G401.6 (cell line): ENCODE measurements at regions not wholly inside any gene's neighbourhood (a gene's known extent, or its start where the extent isn't known, plus 50 kb on each side); places are given as distances from the start of the nearest gene placed in this dataset.
"Not testable (repeated sequence)": the region's sequence is repeated elsewhere in the genome, so short reads cannot be mapped to it uniquely, and the experiment has no call there.

ENCODE experiments used
- FAIRE-seq: peaks from 2 replicates; lab custom pipeline; 2012; peaks lifted over from hg19 to GRCh38; lab: Jason Lieb, UNC

- FAIRE-seq: no peak
Measured at GRCh38 chr12:83689333-83689732, 1002.6 kb downstream of the TMTC2 start.

DNA sequence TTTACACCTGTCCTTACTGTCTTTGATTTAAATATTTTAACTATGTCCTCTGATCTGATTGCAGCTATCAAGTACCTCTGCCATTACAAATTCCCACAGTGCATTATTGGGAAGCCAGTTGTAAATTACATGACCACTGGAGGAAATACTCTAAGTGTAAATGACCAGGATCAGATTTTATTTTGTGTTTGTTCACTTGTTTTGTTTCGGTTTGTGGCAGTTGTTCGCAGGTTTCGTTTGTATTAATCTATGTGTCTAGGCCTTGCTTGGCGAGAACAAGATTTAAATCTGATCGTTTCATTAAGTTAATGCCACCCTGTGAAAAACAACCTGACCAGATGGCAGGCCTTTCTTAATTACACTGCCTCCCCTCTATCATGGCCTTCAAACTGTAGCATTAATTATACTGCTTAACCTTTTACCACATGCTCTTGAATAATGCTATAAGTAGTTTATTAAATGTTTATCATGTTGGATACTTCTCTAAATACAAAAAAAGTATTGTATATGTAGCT lies 990.1 kb downstream of the TMTC2 start:
- FAIRE-seq: no peak

- no peak for FAIRE-seq
Measured at GRCh38 chr12:83666690-83667089, 980.0 kb downstream of the TMTC2 start.

DNA sequence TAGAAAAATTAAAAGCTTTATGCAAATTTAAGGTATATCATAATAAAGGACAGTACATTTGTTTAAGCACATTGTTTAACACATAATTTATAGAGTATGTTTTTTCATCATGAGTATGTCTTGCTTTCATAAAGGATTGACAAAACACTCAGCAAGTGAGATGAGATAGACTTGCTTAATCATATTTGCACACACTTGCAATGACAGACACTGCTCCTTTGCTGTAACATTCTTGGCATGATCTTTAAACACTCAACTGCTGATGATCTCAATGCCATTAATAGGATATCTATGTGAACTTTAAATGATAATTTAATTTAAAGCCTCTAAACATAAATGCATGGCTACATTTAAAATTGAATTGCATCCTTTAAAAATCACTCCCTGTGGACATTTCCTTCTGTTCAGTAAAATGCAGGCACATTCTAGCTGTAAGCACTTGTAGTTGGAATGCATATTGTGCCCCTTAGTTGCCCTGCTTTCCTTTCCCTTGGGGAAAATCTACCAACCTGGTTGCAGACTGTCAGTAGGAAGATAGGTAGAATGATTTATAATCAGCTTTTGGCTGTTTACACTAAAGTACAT lies 979.0 kb downstream of the TMTC2 start:
- no peak for FAIRE-seq

DNA sequence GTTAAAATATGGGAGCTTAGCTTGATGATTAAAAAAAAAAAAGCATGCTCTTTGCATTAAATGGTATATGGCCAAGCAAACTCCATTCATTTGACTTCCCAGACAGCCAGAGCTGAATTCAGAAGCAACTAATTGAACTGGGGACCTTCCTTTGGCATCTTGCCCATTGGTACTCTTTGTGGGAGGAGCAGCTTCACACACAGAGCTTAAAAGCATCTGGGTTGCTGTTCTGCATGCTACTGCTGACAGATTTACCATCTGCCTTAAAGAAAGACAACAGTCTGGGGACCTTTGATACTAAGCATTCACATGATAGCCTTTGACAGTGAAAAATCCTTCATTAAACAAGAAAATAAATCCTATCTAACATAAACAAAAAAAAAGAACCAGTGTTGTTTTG lies 977.9 kb downstream of the TMTC2 start:
- FAIRE-seq: no peak

GRCh38 chr12:83660727-83661358 lies 974.1 kb downstream of the TMTC2 start:
- no peak for FAIRE-seq

DNA sequence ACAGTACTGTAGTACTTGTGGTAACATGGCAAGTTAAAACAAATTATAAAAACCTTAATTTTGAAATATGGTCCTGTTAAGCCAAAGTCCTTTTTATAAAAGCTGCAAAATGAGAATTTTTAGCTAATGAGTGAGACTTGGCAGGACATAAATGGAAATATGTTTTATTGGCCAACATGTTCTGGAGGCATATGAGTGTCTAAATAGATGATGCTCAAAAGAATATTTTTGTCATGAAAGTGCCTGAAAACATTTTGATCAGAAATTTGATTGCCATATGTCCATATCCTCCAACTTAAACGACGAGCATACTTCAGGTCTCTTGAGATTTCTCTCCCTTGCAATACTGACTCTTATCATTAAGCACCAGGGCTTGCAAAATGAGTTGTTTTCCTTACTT lies 972.6 kb downstream of the TMTC2 start:
- no peak for FAIRE-seq

- FAIRE-seq: no peak
Measured at GRCh38 chr12:83656004-83656403, 969.3 kb downstream of the TMTC2 start.

DNA sequence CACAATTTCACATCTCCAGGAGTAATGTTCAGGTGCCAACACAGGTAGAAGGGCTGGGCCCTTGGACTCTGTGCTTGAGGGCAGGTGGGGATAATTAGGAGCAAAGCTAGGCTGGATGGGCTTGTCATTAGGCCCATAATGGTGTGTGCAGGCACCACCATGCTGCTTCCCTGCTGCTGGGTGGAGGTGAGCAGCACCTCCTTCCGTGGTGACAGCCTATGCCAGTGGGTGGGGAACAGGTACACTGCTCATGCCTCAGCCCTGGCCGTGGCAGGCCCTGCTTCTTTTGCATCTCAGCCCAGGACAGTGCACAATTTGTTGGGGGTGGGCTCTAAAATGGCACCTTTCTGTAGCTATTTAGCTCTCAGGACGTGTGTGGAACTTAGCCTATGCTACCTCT lies 955.5 kb downstream of the TMTC2 start:
- no peak for FAIRE-seq

DNA sequence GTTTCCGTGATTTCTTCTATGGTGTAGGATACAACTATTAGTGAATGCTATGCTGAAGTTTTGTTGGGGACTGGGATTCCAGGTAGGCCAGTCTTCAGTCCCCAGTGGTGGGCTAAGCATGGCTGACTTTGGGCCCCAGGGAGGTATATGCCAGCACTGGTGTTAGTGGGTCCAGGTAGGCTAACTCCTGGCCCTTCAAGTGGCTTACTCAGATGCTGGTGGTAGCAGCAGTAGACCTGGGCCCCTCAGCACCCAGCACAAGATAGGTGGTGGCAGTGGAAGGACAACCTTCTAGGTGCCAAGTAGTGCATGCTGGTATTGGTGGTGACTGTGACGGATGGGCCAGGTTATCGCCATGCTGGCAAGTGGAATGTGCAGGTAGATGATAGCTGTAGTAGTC lies 955.1 kb downstream of the TMTC2 start:
- no peak for FAIRE-seq

- no peak for FAIRE-seq
Measured at GRCh38 chr12:83634726-83635267, 948.1 kb downstream of the TMTC2 start.

GRCh38 chr12:83630526-83630925 lies 943.8 kb downstream of the TMTC2 start:
- FAIRE-seq: no peak

DNA sequence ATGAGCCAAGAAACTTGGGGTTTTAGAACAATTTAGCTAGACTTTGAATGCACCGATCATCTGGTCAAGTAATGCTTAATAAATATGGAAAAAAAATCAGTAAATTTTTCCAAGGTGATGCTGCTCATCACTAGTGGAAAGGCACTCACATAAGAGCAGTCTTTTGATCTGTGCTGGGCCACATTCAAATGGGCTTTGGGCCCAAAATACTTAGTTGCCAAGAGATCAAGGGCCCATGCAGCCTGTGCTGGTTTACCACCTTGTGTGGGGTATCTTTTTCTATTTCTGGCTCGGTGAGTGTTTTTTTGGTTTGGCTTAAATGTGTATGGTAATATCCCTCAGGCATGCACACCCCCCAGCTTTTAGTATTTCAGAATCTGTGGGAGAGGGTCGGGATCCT lies 943.2 kb downstream of the TMTC2 start:
- FAIRE-seq: no peak

DNA sequence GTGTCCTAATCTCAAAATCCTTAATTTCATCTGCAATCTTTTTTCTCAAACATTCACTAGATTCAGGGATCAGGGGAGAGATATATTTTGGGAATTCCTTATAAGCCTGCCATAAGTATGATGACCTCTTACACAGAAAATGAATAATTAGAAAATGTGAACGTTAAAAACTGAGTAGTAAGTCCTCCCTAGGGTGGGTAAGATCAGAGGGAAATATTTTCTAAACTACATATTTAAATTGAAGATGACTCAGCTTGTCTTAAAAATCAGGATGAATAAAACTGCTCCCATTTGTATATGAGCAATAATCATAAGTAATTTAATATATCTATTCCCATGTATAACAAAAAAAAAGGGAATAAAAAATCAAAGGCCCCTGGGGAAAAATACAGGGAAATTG lies 935.5 kb downstream of the TMTC2 start:
- FAIRE-seq: no peak

DNA sequence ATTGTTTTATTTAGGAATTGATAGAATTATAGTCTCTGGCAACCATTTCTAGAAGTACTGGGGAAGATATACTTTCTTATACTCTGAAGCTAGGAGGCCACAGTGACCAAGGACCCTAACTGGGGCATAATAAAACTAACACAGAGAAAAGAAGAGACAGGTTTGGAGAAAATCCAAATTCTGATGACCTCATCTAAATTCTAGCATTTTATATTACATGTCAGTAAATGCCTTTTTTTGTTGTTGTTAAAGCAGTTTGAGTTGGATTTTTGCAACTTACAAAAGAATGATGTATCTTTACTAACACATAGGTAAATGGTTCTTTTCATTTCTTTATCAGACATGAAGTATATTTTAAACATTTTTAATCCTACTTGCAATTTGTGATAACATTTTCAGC lies 933.3 kb downstream of the TMTC2 start:
- FAIRE-seq: no peak

DNA sequence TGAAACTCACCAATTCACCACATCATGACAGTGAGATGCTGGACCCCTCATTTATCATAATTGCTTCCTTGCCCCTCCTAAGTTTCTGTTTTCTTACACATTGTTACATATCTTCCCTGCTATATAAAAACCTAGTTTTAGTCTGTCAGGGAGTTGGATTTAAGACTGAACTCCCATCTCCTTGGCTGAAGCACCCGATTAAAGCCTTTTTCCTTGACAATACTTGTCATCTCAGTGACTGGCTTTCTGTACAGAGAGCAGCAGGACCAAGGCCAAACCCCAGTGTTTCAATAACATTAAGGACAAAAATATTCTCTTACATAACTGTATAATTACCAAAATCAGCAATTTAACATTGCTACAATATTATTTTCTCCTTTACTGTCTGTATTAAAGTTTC lies 928.4 kb downstream of the TMTC2 start:
- FAIRE-seq: no peak

DNA sequence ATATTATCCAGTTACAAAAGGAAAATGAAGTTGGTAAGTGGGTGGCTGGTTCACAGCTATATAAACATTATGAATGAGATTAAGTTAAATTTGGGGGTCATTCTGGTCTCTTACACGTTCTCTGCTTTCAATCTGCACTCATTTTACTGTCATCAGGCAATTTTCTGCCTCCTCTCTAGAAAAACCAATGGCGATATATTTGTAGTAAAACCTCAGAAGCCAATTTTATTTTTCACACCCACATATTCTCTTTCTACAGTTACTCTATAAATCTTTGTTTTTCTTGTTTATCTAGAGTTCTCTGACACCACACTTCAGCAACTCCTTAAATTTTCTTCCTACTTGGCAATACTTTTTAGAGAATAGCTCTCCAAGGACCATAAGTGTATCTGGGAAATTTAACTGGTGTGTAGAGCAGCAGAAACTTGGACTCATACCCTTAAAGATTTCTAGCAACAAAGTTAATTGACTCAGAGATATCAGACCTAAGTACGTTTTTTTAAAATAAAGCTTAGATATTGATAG lies 926.9 kb downstream of the TMTC2 start:
- FAIRE-seq: no peak

- FAIRE-seq: no peak
Measured at GRCh38 chr12:83603106-83603505, 916.4 kb downstream of the TMTC2 start.

DNA sequence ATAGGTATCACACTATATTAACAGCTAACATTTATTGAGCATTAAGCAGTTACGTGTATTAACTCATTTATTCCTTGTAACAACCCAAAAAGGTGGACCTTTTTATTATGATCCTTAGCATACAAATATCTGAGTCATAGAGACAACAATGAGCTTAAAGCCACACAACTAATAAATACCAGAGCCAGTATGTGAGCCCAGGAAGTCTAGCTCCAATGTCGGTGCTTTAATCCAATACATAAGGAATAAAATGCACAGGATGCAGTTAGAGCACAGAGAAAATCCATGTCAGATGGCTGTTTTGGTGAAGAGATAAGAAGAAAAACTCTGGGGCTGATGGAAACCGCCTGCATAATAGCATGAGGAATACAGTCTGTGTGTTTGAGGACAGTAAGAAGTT lies 888.6 kb downstream of the TMTC2 start:
- no peak for FAIRE-seq

DNA sequence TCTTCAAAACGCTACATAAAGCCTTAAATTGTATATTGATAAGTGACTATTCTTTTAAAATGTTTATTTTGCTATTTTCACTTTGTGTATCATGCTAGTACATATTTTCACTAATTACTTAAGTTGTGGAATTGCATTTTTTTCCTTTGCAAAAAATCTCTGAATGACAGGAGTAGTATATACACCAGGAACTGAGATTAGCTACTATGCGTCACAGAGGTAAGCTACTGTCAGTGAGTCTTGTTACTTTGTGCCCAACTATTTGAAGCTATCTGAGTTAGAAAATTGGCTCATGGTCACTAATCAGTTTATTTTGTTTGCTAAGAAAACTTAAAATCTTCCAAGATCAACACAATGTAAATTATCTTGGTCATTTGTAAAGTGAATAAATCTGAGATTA lies 887.4 kb downstream of the TMTC2 start:
- FAIRE-seq: no peak

- FAIRE-seq: no peak
Measured at GRCh38 chr12:83573671-83574070, 887.0 kb downstream of the TMTC2 start.

- FAIRE-seq: no peak
Measured at GRCh38 chr12:83559650-83560049, 872.9 kb downstream of the TMTC2 start.

DNA sequence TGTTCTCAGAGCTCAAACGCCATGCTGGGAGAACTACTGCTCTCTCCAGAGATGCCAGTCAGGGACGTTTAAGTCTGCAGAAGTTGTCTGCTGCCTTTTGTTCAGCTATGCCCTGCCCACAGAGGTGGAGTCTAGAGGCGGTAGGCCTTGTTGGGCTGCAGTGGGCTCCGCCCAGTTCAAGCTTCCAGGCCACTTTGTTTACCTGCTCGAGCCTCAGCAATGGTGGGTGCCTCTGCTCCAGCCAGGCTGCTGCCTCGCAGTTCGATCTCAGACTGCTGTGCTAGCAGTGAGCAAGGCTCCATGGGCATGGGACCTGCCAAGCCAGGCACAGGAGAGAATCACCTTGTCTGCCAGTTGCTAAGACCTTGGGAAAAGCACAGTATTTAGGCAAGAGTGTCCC lies 869.3 kb downstream of the TMTC2 start:
- not testable (repeated sequence) for FAIRE-seq

GRCh38 chr12:83541446-83541845 lies 854.7 kb downstream of the TMTC2 start:
- no peak for FAIRE-seq
